ENCODE measurements at regions not wholly inside any gene's neighbourhood (a gene's known extent, or its start where the extent isn't known, plus 50 kb on each side); places are given as distances from the start of the nearest gene placed in this dataset.

GRCh38 chr4:17258106-17258505 lies 253.8 kb downstream of the QDPR start:
- CTCF ChIA-PET, result no interaction called here
- peaks cover 0 to 3% (median 0%) of the 10 kb centered on the region in 5 experiments for H3K27me3 ChIP-seq (replicated peaks in 2 of 5; ENCODE audit: control insufficient read depth in 4 of 5, insufficient read depth in 5 of 5, low read length in 4 of 5)
- POLR2A ChIA-PET, result no interaction called here
- H3K36me3 ChIP-seq (ENCODE audit: control insufficient read depth in 4 of 4, insufficient read depth in 4 of 4, low read length in 3 of 4), result no peaks in the 10 kb centered on the region
- no peak overlapping the region for H3K27ac ChIP-seq (ENCODE audit: insufficient read depth in 1 of 2, low read depth in 1 of 2, low read length in 2 of 2, poor library complexity in 1 of 2, severe bottlenecking in 2 of 2)
- H3K9me3 ChIP-seq (ENCODE audit: control extremely low read depth in 1 of 5, control insufficient read depth in 4 of 5, insufficient read depth in 2 of 5, low read depth in 1 of 5, low read length in 4 of 5), result no peaks in the 10 kb centered on the region
- no peaks in the 10 kb centered on the region for H3K4me1 ChIP-seq (ENCODE audit: control extremely low read depth in 1 of 4, control insufficient read depth in 4 of 4, insufficient read depth in 4 of 4, low read length in 3 of 4)
- no peak for DNase-seq
- no peak overlapping the region for H3K4me3 ChIP-seq (ENCODE audit: control insufficient read depth in 1 of 7, extremely low read depth in 1 of 7, insufficient read depth in 4 of 7, low read depth in 2 of 7, low read length in 6 of 7)
- WGBS (ENCODE audit: insufficient coverage), result no CpG with 5 or more reads among the region's 2 CpGs

GRCh38 chr4:17252131-17252530 lies 259.8 kb downstream of the QDPR start:
- 92% methylated on average over 1 of the region's 2 CpGs for WGBS (ENCODE audit: insufficient coverage)
- CTCF ChIA-PET, result no interaction called here
- POLR2A ChIA-PET, result no interaction called here

GRCh38 chr4:17251101-17251500 lies 260.8 kb downstream of the QDPR start:
- H3K27ac ChIP-seq (ENCODE audit: insufficient read depth in 1 of 2, low read depth in 1 of 2, low read length in 2 of 2, poor library complexity in 1 of 2, severe bottlenecking in 2 of 2), result no peak overlapping the region
- no peaks in the 10 kb centered on the region for H3K4me1 ChIP-seq (ENCODE audit: control extremely low read depth in 1 of 4, control insufficient read depth in 4 of 4, insufficient read depth in 4 of 4, low read length in 3 of 4)
- H3K9me3 ChIP-seq (ENCODE audit: control extremely low read depth in 1 of 5, control insufficient read depth in 4 of 5, insufficient read depth in 2 of 5, low read depth in 1 of 5, low read length in 4 of 5), result no peaks in the 10 kb centered on the region
- no peak overlapping the region for H3K4me3 ChIP-seq (ENCODE audit: control insufficient read depth in 1 of 7, extremely low read depth in 1 of 7, insufficient read depth in 4 of 7, low read depth in 2 of 7, low read length in 6 of 7)
- 87% methylated on average over 3 of the region's 3 CpGs for WGBS (ENCODE audit: insufficient coverage)
- no peaks in the 10 kb centered on the region for H3K36me3 ChIP-seq (ENCODE audit: control insufficient read depth in 4 of 4, insufficient read depth in 4 of 4, low read length in 3 of 4)
- ChIA-PET CTCF (no interaction called here), POLR2A (no interaction called here)
- peaks cover 0 to 3% (median 0%) of the 10 kb centered on the region in 5 experiments for H3K27me3 ChIP-seq (replicated peaks in 2 of 5; ENCODE audit: control insufficient read depth in 4 of 5, insufficient read depth in 5 of 5, low read length in 4 of 5)
- no peak for DNase-seq

More at GRCh38 chr4:17252131-17252530, 259.8 kb downstream of the QDPR start:
- Histone ChIP-seq H3K36me3 (ENCODE audit: control insufficient read depth in 4 of 4, insufficient read depth in 4 of 4, low read length in 3 of 4) (no peaks in the 10 kb centered on the region), H3K27me3 (replicated peaks in 2 of 5; ENCODE audit: control insufficient read depth in 4 of 5, insufficient read depth in 5 of 5, low read length in 4 of 5) (peaks cover 0 to 3% (median 0%) of the 10 kb centered on the region in 5 experiments), H3K27ac (ENCODE audit: insufficient read depth in 1 of 2, low read depth in 1 of 2, low read length in 2 of 2, poor library complexity in 1 of 2, severe bottlenecking in 2 of 2) (no peak overlapping the region), H3K4me1 (ENCODE audit: control extremely low read depth in 1 of 4, control insufficient read depth in 4 of 4, insufficient read depth in 4 of 4, low read length in 3 of 4) (no peaks in the 10 kb centered on the region), H3K9me3 (ENCODE audit: control extremely low read depth in 1 of 5, control insufficient read depth in 4 of 5, insufficient read depth in 2 of 5, low read depth in 1 of 5, low read length in 4 of 5) (no peaks in the 10 kb centered on the region), H3K4me3 (ENCODE audit: control insufficient read depth in 1 of 7, extremely low read depth in 1 of 7, insufficient read depth in 4 of 7, low read depth in 2 of 7, low read length in 6 of 7) (no peak overlapping the region)
- DNase-seq, result no peak

GRCh38 chr4:17250591-17250990 lies 261.3 kb downstream of the QDPR start:
- no peaks in the 10 kb centered on the region for H3K4me1 ChIP-seq (ENCODE audit: control extremely low read depth in 1 of 4, control insufficient read depth in 4 of 4, insufficient read depth in 4 of 4, low read length in 3 of 4)
- CTCF ChIA-PET, result no interaction called here
- no peaks in the 10 kb centered on the region for H3K36me3 ChIP-seq (ENCODE audit: control insufficient read depth in 4 of 4, insufficient read depth in 4 of 4, low read length in 3 of 4)
- no peak overlapping the region for H3K4me3 ChIP-seq (ENCODE audit: control insufficient read depth in 1 of 7, extremely low read depth in 1 of 7, insufficient read depth in 4 of 7, low read depth in 2 of 7, low read length in 6 of 7)
- no peak overlapping the region for H3K27ac ChIP-seq (ENCODE audit: insufficient read depth in 1 of 2, low read depth in 1 of 2, low read length in 2 of 2, poor library complexity in 1 of 2, severe bottlenecking in 2 of 2)
- no peaks in the 10 kb centered on the region for H3K9me3 ChIP-seq (ENCODE audit: control extremely low read depth in 1 of 5, control insufficient read depth in 4 of 5, insufficient read depth in 2 of 5, low read depth in 1 of 5, low read length in 4 of 5)
- DNase-seq, result no peak
- POLR2A ChIA-PET, result no interaction called here
- peaks cover 0 to 3% (median 0%) of the 10 kb centered on the region in 5 experiments for H3K27me3 ChIP-seq (replicated peaks in 2 of 5; ENCODE audit: control insufficient read depth in 4 of 5, insufficient read depth in 5 of 5, low read length in 4 of 5)
- WGBS (ENCODE audit: insufficient coverage), result 87% methylated on average over 3 of the region's 4 CpGs

GRCh38 chr4:17246656-17247055 lies 265.2 kb downstream of the QDPR start:
- DNase-seq, result no peak
- WGBS (ENCODE audit: insufficient coverage), result no CpG with 5 or more reads among the region's 2 CpGs
- POLR2A ChIA-PET, result no interaction called here

GRCh38 chr4:17241835-17242234 lies 270.1 kb downstream of the QDPR start:
- POLR2A ChIA-PET, result no interaction called here
- Histone ChIP-seq H3K4me3 (ENCODE audit: control insufficient read depth in 1 of 7, extremely low read depth in 1 of 7, insufficient read depth in 4 of 7, low read depth in 2 of 7, low read length in 6 of 7) (no peak overlapping the region), H3K4me1 (ENCODE audit: control extremely low read depth in 1 of 4, control insufficient read depth in 4 of 4, insufficient read depth in 4 of 4, low read length in 3 of 4) (no peaks in the 10 kb centered on the region), H3K27ac (ENCODE audit: insufficient read depth in 1 of 2, low read depth in 1 of 2, low read length in 2 of 2, poor library complexity in 1 of 2, severe bottlenecking in 2 of 2) (no peak overlapping the region), H3K9me3 (ENCODE audit: control extremely low read depth in 1 of 5, control insufficient read depth in 4 of 5, insufficient read depth in 2 of 5, low read depth in 1 of 5, low read length in 4 of 5) (peaks cover 0 to 1% (median 0%) of the 10 kb centered on the region in 5 experiments), H3K36me3 (ENCODE audit: control insufficient read depth in 4 of 4, insufficient read depth in 4 of 4, low read length in 3 of 4) (no peaks in the 10 kb centered on the region), H3K27me3 (replicated peaks in 2 of 5; ENCODE audit: control insufficient read depth in 4 of 5, insufficient read depth in 5 of 5, low read length in 4 of 5) (no peaks in the 10 kb centered on the region)
- CTCF ChIA-PET, result no interaction called here
- no CpG with 5 or more reads among the region's 1 CpG for WGBS (ENCODE audit: insufficient coverage)
- DNase-seq, result no peak

More at GRCh38 chr4:17246656-17247055, 265.2 kb downstream of the QDPR start:
- no peaks in the 10 kb centered on the region for H3K9me3 ChIP-seq (ENCODE audit: control extremely low read depth in 1 of 5, control insufficient read depth in 4 of 5, insufficient read depth in 2 of 5, low read depth in 1 of 5, low read length in 4 of 5)
- peaks cover 0 to 2% (median 0%) of the 10 kb centered on the region in 5 experiments for H3K27me3 ChIP-seq (replicated peaks in 2 of 5; ENCODE audit: control insufficient read depth in 4 of 5, insufficient read depth in 5 of 5, low read length in 4 of 5)
- H3K4me1 ChIP-seq (ENCODE audit: control extremely low read depth in 1 of 4, control insufficient read depth in 4 of 4, insufficient read depth in 4 of 4, low read length in 3 of 4), result no peaks in the 10 kb centered on the region
- H3K27ac ChIP-seq (ENCODE audit: insufficient read depth in 1 of 2, low read depth in 1 of 2, low read length in 2 of 2, poor library complexity in 1 of 2, severe bottlenecking in 2 of 2), result no peak overlapping the region
- H3K36me3 ChIP-seq (ENCODE audit: control insufficient read depth in 4 of 4, insufficient read depth in 4 of 4, low read length in 3 of 4), result no peaks in the 10 kb centered on the region
- CTCF ChIA-PET, result no interaction called here
- H3K4me3 ChIP-seq (ENCODE audit: control insufficient read depth in 1 of 7, extremely low read depth in 1 of 7, insufficient read depth in 4 of 7, low read depth in 2 of 7, low read length in 6 of 7), result no peak overlapping the region

GRCh38 chr4:17238633-17239032 lies 273.3 kb downstream of the QDPR start:
- CTCF ChIA-PET, result interaction anchor here (0.7 kb wide), 1 partner anchor 288 kb away, joined by 3 read pairs; no protein-coding TSS in a partner anchor
- 100% methylated on average over 2 of the region's 6 CpGs for WGBS (ENCODE audit: insufficient coverage)
- Histone ChIP-seq H3K27me3 (replicated peaks in 2 of 5; ENCODE audit: control insufficient read depth in 4 of 5, insufficient read depth in 5 of 5, low read length in 4 of 5) (no peaks in the 10 kb centered on the region), H3K36me3 (ENCODE audit: control insufficient read depth in 4 of 4, insufficient read depth in 4 of 4, low read length in 3 of 4) (no peaks in the 10 kb centered on the region), H3K9me3 (ENCODE audit: control extremely low read depth in 1 of 5, control insufficient read depth in 4 of 5, insufficient read depth in 2 of 5, low read depth in 1 of 5, low read length in 4 of 5) (peaks cover 0 to 1% (median 0%) of the 10 kb centered on the region in 5 experiments), H3K4me3 (ENCODE audit: control insufficient read depth in 1 of 7, extremely low read depth in 1 of 7, insufficient read depth in 4 of 7, low read depth in 2 of 7, low read length in 6 of 7) (no peak overlapping the region), H3K4me1 (ENCODE audit: control extremely low read depth in 1 of 4, control insufficient read depth in 4 of 4, insufficient read depth in 4 of 4, low read length in 3 of 4) (no peaks in the 10 kb centered on the region), H3K27ac (ENCODE audit: insufficient read depth in 1 of 2, low read depth in 1 of 2, low read length in 2 of 2, poor library complexity in 1 of 2, severe bottlenecking in 2 of 2) (no peak overlapping the region)
- POLR2A ChIA-PET, result no interaction called here
- no peak for DNase-seq
